Right lobe of liver (tissue), 6 donors: ENCODE measurements at regions not wholly inside any gene's neighbourhood (a gene's known extent, or its start where the extent isn't known, plus 50 kb on each side); places are given as distances from the start of the nearest gene placed in this dataset.
A peak's percentile ranks its signal among the peaks of the same experiment; 100 is the strongest.
"Not testable (repeated sequence)": the region's sequence is repeated elsewhere in the genome, so short reads cannot be mapped to it uniquely, and the experiment has no call there.

Experiments used
- ATAC-seq, 4 donors: fragments of 200-7000 bp; cut with Tn5 transposase; one replicate each; pipeline ENCODE4 v1.9.1; 2020; ENCODE audit warnings: mild to moderate bottlenecking in 4 of 4, moderate library complexity in 4 of 4
- DNase-seq, 3 donors: peaks; one replicate each; pipeline ENCODE4 v3.0.0-alpha.2; 2020
- H3K27ac ChIP-seq, 3 donors: fragments of 200-600 bp; one replicate each; pipeline ENCODE4 v1.8.0; 2022
- H3K27me3 ChIP-seq, 2 donors: fragments of 200-600 bp; one replicate each; pipeline ENCODE4 v1.8.0; 2022
- H3K36me3 ChIP-seq, 4 donors: fragments of 200-600 bp; sonication (generic) in 1 of 4; one replicate each; pipeline versions ENCODE4 v1.5.1 to v1.8.0; 2017 to 2022; ENCODE audit warnings: control low read depth in 1 of 4
- H3K4me1 ChIP-seq, 4 donors: fragments of 200-600 bp; sonication (generic) in 1 of 4; one replicate each; pipeline versions ENCODE4 v1.5.1 to v1.8.0; 2017 to 2022; ENCODE audit warnings: control low read depth in 1 of 4
- H3K4me3 ChIP-seq, 3 donors: fragments of 200-600 bp; one replicate each; pipeline ENCODE4 v1.8.0; 2022
- H3K9me3 ChIP-seq, 4 donors: fragments of 200-600 bp; sonication (generic) in 1 of 4; one replicate each; pipeline versions ENCODE4 v1.5.1 to v1.8.0; 2017 to 2022; ENCODE audit warnings: control low read depth in 1 of 4
- POLR2A ChIP-seq: fragments of 450-650 bp; IDR thresholded peaks from one replicate; pipeline ENCODE4 v1.6.1; 2017; ENCODE audit warnings: antibody characterized with exemption, mild to moderate bottlenecking
- WGBS: methylation state at CpG from one replicate; pipeline ENCODE4 v1.1.6; 2018; ENCODE audit warnings: low coverage, low lambda C conversion rate; ENCODE audit not compliant: insufficient coverage; ENCODE audit errors: missing lambda C conversion rate; 5-methylcytosine and 5-hydroxymethylcytosine counted together
- intact Hi-C, 2 donors: fragments of 100-400 bp; cut with DNase I; formaldehyde crosslinking; loops; one replicate each; pipeline versions ENCODE4 v1.11.2 to v1.14.1; 2022
- TF ChIP-seq, protein P1 (sequence below), 4 donors: fragments of 200-600 bp in 3 of 4; fragments of 450-650 bp in 1 of 4; IDR thresholded peaks; one replicate each; pipeline versions ENCODE4 v1.5.1 to v1.8.0; 2016 to 2022; ENCODE audit warnings: antibody characterized with exemption in 4 of 4, mild to moderate bottlenecking in 2 of 4
- donor health status: DM: no; HTN: yes; CAD: no.
- donor health status: DM: no; HTN: no; CAD: no.
- donor health status: DM: no; HTN: no; CAD: no.
- donor health status: DM: no; HTN: yes; CAD: no.
- donor health status: DM: no; HTN: yes; CAD: no.

DNA sequence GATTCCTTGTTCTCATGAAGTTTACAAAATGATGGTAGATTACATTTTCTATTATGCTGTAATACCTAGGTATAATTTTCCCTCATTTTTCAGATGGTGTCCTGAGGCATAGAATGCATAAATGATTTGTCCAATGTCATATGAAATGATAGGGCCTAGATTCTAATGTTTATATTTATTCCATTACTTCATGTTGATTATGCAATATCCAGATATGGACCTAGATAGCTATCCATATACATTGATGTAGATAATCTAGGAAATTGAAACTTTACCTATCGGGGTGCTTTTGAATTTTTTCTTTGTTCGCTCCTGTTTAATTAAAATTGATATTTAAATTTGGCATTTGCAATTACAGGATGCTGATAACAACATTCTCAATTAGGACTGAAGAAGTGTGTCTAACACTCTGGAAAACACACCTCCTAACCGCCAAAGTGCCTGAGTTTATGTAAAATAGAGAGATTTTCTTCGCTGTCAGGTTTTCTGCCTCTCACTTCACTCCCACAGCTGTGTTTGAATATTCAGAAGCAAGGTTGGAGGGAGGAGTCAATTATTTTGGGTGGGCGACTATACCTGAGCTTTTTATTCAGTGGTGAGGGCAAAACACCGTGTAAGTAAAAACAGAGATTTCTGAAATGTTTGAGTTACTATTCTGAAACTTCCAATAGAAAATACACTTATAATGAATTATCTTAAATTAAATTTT, 164.4 kb upstream of the ATP2B1 start:
- no peak for TF ChIP-seq POLR2A
- TF ChIP-seq, protein P1, sequence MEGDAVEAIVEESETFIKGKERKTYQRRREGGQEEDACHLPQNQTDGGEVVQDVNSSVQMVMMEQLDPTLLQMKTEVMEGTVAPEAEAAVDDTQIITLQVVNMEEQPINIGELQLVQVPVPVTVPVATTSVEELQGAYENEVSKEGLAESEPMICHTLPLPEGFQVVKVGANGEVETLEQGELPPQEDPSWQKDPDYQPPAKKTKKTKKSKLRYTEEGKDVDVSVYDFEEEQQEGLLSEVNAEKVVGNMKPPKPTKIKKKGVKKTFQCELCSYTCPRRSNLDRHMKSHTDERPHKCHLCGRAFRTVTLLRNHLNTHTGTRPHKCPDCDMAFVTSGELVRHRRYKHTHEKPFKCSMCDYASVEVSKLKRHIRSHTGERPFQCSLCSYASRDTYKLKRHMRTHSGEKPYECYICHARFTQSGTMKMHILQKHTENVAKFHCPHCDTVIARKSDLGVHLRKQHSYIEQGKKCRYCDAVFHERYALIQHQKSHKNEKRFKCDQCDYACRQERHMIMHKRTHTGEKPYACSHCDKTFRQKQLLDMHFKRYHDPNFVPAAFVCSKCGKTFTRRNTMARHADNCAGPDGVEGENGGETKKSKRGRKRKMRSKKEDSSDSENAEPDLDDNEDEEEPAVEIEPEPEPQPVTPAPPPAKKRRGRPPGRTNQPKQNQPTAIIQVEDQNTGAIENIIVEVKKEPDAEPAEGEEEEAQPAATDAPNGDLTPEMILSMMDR (IDR thresholded peaks at IDR 0.05) = no peak
- WGBS = 56% methylated on average over 6 of the region's 6 CpGs
- Histone ChIP-seq H3K27ac (no peak overlapping the region), H3K36me3 (no peaks in the 10 kb centered on the region), H3K9me3 (no peaks in the 10 kb centered on the region), H3K27me3 (no peaks in the 10 kb centered on the region), H3K4me3 (no peak overlapping the region), H3K4me1 (no peaks in the 10 kb centered on the region)
- intact Hi-C loops = no loop called here
- ATAC-seq (no peak), DNase-seq (no peak)

DNA sequence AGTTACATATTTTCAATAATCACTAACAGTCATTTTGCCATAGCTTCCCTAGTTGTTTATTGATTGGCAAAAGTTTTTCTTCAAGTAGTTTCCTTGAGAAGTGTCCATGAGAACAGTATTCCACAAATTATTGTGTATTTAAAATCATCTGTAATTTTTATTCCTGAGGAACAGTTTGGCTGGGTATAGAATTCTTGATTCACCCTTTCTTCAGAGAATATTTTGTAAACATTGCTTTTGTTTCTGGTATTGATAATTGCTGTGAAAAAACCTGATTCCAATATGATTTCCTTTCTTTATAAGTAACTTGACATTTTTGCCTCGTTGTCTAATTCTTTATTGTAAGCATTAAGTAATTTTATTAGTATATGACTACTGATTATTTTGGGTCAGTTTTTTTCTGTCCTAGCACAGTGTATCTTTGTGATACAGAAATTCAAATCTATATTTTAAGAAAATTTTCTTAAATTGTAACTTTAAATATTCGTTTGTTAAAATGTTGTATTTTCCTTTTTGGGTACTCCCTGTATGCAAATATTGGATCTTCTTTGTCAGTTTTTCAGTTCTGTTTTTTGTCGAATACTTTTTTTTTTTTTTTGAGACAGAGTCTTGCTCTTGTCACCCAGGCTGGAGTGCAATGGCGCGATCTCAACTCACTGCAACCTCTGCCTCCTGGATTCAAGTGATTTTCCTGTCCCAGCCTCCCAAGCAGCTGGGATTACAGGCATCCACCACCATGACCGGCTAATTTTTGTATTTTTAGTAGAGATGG, 162.0 kb upstream of the ATP2B1 start:
- WGBS = 56% methylated on average over 6 of the region's 6 CpGs
- DNase-seq (no peak), ATAC-seq (no peak)
- intact Hi-C loops = no loop called here
- Histone ChIP-seq H3K4me1 (no peaks in the 10 kb centered on the region), H3K9me3 (no peaks in the 10 kb centered on the region), H3K27ac (no peak overlapping the region), H3K36me3 (no peaks in the 10 kb centered on the region), H3K27me3 (no peaks in the 10 kb centered on the region), H3K4me3 (no peak overlapping the region)
- TF ChIP-seq, protein P1 (IDR thresholded peaks at IDR 0.05) = no peak
- TF ChIP-seq POLR2A = no peak

DNA sequence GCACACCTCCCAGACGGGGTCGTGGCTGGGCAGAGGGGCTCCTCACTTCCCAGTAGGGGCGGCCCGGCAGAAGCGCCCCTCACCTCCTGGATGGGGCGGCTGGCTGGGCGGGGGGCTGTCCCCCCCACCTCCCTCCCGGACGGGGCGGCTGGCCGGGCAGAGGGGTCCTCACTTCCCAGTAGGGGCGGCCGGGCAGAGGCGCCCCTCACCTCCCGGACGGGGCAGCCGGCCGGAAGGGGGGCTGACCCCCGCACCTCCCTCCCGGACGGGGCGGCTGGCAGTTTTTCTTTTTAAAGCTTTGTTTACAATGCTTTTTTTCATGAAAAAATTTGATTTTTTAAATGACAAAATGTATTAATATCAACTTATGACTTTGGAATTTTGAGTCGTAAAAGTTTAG, 159.0 kb upstream of the ATP2B1 start:
- H3K4me3 ChIP-seq, H3K9me3 ChIP-seq, H3K27me3 ChIP-seq, H3K4me1 ChIP-seq, H3K36me3 ChIP-seq, DNase-seq, intact Hi-C loops, H3K27ac ChIP-seq, ATAC-seq: not testable (repeated sequence)
- 91% methylated on average over 6 of the region's 23 CpGs for whole genome bisulfite sequencing

DNA sequence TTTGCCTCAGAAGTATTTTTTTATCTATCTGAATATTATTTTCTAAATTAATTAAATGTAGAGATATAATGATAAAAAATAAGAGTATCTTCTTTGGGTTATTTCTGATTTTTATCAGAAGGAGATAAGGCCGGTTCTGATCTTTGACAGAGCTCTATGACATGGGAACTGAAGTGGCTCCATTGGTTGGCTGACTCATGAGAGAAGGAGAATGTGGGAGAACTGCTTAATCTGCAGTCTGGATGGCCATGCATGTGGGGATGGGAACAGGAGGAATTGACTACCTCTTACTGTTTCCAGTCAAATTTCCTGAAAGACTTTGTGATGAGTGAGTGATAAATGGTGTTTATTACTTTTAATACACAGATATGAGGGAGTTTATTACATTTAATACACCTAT, 155.8 kb upstream of the ATP2B1 start:
- ATAC-seq = peak in 3 of 4 donors; percentile 36 to 50 (median 42)
- no peaks in the 10 kb centered on the region for H3K4me1 ChIP-seq
- H3K36me3 ChIP-seq = no peaks in the 10 kb centered on the region
- no peaks in the 10 kb centered on the region for H3K27me3 ChIP-seq
- 38% methylated on average over 1 of the region's 1 CpG for WGBS
- TF ChIP-seq, protein P1 (IDR thresholded peaks at IDR 0.05) = no peak
- TF ChIP-seq POLR2A = no peak
- intact Hi-C loops = no loop called here
- no peaks in the 10 kb centered on the region for H3K9me3 ChIP-seq
- no peak for DNase-seq
- no peak overlapping the region for H3K4me3 ChIP-seq
- peak overlapping the region in 1 of 3 donors; percentile 55 for H3K27ac ChIP-seq

DNA sequence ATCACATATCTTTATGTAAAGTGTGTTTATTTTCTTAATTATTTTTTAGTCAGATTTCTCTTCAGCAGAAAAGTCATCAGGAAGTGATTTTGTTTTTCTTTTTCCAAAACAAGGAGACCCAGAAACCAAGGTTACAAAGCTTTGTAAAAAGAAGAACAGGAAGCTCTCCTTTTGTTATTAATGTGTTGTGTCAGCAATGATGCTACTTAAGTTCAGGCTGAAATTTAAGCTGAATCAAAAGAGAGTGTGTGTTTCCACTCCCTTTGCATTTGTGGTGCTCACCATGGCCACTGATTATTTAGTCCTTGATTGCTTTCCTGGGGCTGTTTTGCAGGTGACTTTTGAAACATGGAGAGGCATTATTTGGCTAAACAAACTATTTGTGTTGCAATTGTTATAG, 155.3 kb upstream of the ATP2B1 start:
- no peak overlapping the region for H3K4me3 ChIP-seq
- intact Hi-C loops = no loop called here
- no peak for DNase-seq
- peak overlapping the region in 2 of 3 donors; percentile 55 to 69 for H3K27ac ChIP-seq
- TF ChIP-seq, protein P1 (IDR thresholded peaks at IDR 0.05) = no peak
- TF ChIP-seq POLR2A = no peak
- H3K4me1 ChIP-seq = no peaks in the 10 kb centered on the region
- no peaks in the 10 kb centered on the region for H3K9me3 ChIP-seq
- ATAC-seq = peak; percentile 31 to 68 (median 62)
- no peaks in the 10 kb centered on the region for H3K27me3 ChIP-seq
- H3K36me3 ChIP-seq = no peaks in the 10 kb centered on the region
